ENCODE measurements at regions not wholly inside any gene's neighbourhood (a gene's known extent, or its start where the extent isn't known, plus 50 kb on each side); places are given as distances from the start of the nearest gene placed in this dataset.

GRCh38 chr1:234988155-234988517 lies 140.5 kb downstream of the TOMM20 start:
- no peaks in the 10 kb centered on the region for H3K9me3 Mint-ChIP-seq (ENCODE audit: unreplicated experiment)
- H3K27me3 Mint-ChIP-seq (ENCODE audit: insufficient read depth, unreplicated experiment): no peaks in the 10 kb centered on the region
- peaks cover 12% of the 10 kb centered on the region for H3K36me3 Mint-ChIP-seq (ENCODE audit: insufficient read depth, unreplicated experiment)
- no peak overlapping the region for H3K4me3 Mint-ChIP-seq (ENCODE audit: unreplicated experiment)
- POLR2A ChIA-PET: interaction anchor here (0.8 to 4.1 kb wide), 5 partner anchors 10 to 590 kb away, joined by 3 to 46 read pairs (median 6); no protein-coding TSS in a partner anchor
- no TSS peak for BruUV-seq (replicated peaks)
- CTCF ChIA-PET: interaction anchor here (0.9 to 1.7 kb wide), 4 partner anchors 8 to 1723 kb away, joined by 3 to 5 read pairs (median 4); no protein-coding TSS in a partner anchor
- TF ChIP-seq, protein P1, sequence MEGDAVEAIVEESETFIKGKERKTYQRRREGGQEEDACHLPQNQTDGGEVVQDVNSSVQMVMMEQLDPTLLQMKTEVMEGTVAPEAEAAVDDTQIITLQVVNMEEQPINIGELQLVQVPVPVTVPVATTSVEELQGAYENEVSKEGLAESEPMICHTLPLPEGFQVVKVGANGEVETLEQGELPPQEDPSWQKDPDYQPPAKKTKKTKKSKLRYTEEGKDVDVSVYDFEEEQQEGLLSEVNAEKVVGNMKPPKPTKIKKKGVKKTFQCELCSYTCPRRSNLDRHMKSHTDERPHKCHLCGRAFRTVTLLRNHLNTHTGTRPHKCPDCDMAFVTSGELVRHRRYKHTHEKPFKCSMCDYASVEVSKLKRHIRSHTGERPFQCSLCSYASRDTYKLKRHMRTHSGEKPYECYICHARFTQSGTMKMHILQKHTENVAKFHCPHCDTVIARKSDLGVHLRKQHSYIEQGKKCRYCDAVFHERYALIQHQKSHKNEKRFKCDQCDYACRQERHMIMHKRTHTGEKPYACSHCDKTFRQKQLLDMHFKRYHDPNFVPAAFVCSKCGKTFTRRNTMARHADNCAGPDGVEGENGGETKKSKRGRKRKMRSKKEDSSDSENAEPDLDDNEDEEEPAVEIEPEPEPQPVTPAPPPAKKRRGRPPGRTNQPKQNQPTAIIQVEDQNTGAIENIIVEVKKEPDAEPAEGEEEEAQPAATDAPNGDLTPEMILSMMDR (IDR thresholded peaks at IDR 0.05; ENCODE audit: unreplicated experiment): no peak
- H3K27ac Mint-ChIP-seq (ENCODE audit: low read depth, unreplicated experiment): peak overlapping the region; percentile 92
- DNase-seq (ENCODE audit: unreplicated experiment): no peak
- H3K4me1 Mint-ChIP-seq (ENCODE audit: insufficient read depth, unreplicated experiment): peaks cover 24% of the 10 kb centered on the region
- intact Hi-C loops (cut with micrococcal nuclease): no loop called here

DNA sequence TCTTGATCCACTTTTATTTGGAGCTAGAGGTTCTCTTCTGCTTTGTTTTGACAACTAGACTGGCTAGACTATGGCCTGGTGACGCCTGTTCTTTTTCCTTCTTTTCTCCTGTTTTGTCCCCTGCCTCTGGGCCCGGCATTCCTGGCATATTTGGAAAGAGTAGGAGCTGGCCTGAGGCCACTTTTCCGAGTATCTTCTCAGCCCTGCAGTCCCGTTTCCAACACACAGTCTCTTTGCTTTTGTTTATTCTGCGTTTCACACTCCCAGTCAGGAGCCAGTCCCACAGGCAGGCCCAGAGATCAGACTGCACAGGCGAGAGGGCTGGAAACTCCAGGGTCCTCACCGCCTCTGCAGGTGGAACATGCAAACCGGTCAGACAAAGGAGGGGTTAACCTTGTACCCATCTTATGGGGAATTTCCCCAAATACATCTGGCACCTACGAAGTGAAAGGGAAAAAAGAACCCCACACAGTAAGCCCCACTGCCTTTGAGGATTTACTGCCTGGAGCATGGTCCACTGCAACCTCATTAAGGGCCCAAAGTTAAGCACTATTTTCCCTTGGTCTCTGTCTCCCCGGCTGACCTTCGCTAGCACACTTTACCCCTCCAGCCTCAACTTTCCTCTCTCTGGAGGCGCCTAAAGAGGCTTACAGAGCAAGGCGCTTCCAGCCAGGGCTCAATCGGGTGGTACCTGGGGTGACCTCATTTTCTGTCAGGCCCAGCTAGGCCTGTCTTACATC lies 141.1 kb downstream of the TOMM20 start:
- peaks cover 12% of the 10 kb centered on the region for H3K36me3 Mint-ChIP-seq (ENCODE audit: insufficient read depth, unreplicated experiment)
- intact Hi-C loops (cut with micrococcal nuclease): no loop called here
- TF ChIP-seq, protein P1 (IDR thresholded peaks at IDR 0.05; ENCODE audit: unreplicated experiment): no peak
- H3K27ac Mint-ChIP-seq (ENCODE audit: low read depth, unreplicated experiment): peak overlapping the region; percentile 92
- H3K9me3 Mint-ChIP-seq (ENCODE audit: unreplicated experiment): no peaks in the 10 kb centered on the region
- CTCF ChIA-PET: interaction anchor here (0.6 to 1.5 kb wide), 5 partner anchors 12 to 1722 kb away, joined by 3 to 4 read pairs (median 3); no protein-coding TSS in a partner anchor
- H3K27me3 Mint-ChIP-seq (ENCODE audit: insufficient read depth, unreplicated experiment): no peaks in the 10 kb centered on the region
- POLR2A ChIA-PET: interaction anchor here (0.6 to 4.1 kb wide), 18 partner anchors 10 to 488 kb away, joined by 3 to 46 read pairs (median 4); no protein-coding TSS in a partner anchor
- no TSS peak for BruUV-seq (replicated peaks)
- peaks cover 24% of the 10 kb centered on the region for H3K4me1 Mint-ChIP-seq (ENCODE audit: insufficient read depth, unreplicated experiment)
- DNase-seq (ENCODE audit: unreplicated experiment): peak; percentile 87
- no peak overlapping the region for H3K4me3 Mint-ChIP-seq (ENCODE audit: unreplicated experiment)

GRCh38 chr1:234986750-234987414 lies 141.8 kb downstream of the TOMM20 start:
- DNase-seq (ENCODE audit: unreplicated experiment): peak; percentile 72
- ChIA-PET CTCF (interaction anchor here (0.6 to 1.7 kb wide), 6 partner anchors 11 to 239 kb away, joined by 3 read pairs; no protein-coding TSS in a partner anchor), POLR2A (interaction anchor here (0.8 to 4.1 kb wide), 18 partner anchors 10 to 387 kb away, joined by 3 to 46 read pairs (median 4); no protein-coding TSS in a partner anchor)
- peak overlapping the region; percentile 3 for H3K4me3 Mint-ChIP-seq (ENCODE audit: unreplicated experiment)
- peak overlapping the region; percentile 92 for H3K27ac Mint-ChIP-seq (ENCODE audit: low read depth, unreplicated experiment)
- peaks cover 24% of the 10 kb centered on the region for H3K4me1 Mint-ChIP-seq (ENCODE audit: insufficient read depth, unreplicated experiment)
- H3K36me3 Mint-ChIP-seq (ENCODE audit: insufficient read depth, unreplicated experiment): peaks cover 12% of the 10 kb centered on the region
- no peaks in the 10 kb centered on the region for H3K9me3 Mint-ChIP-seq (ENCODE audit: unreplicated experiment)
- intact Hi-C loops (cut with micrococcal nuclease): no loop called here
- no TSS peak for BruUV-seq (replicated peaks)
- TF ChIP-seq, protein P1 (IDR thresholded peaks at IDR 0.05; ENCODE audit: unreplicated experiment): no peak
- no peaks in the 10 kb centered on the region for H3K27me3 Mint-ChIP-seq (ENCODE audit: insufficient read depth, unreplicated experiment)
